DMS153 treated with DMSO at 0.1 percent for 48 hours (cell line): ENCODE measurements at regions not wholly inside any gene's neighbourhood (a gene's known extent, or its start where the extent isn't known, plus 50 kb on each side); places are given as distances from the start of the nearest gene placed in this dataset.
"Not testable (repeated sequence)": the region's sequence is repeated elsewhere in the genome, so short reads cannot be mapped to it uniquely, and the experiment has no call there.

ENCODE experiments used
- DNase-seq: peaks from one replicate; lab custom pipeline; 2025; ENCODE audit not compliant: unreplicated experiment; lab: John Stamatoyannopoulos, UW

DNA sequence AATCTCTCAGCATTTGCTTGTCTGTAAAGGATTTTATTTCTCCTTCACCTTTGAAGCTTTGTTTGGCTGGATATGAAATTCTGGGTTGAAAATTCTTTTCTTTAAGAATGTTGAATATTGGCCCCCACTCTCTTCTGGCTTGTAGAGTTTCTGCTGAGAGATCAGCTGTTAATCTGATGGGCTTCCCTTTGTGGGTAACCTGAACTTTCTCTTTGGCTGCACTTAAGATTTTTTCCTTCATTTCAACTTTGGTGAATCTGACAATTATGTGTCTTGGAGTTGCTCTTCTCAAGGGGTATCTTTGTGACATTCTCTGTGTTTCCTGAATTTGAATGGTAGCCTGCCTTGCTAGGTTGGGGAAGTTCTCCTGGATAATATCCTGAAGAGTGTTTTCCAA is 189.4 kb downstream of the TTC6 start:
- DNase-seq = not testable (repeated sequence)

DNA sequence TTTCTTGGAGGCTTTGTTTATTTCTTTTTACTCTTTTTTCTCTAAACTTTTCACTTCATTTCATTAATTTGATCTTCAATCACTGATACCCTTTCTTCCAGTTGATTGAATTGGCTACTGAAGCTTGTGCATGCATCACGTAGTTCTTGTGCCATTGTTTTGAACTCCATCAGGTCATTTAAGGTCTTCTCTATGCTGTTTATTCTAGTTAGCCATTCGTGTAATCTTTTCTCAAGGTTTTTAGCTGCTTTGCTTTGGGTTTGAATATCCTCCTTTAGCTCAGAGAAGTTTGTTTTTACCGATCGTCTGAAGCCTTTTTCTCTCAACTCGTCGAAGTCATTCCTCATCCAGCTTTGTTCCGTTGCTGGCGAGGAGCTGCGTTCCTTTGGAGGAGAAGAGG is 189.9 kb downstream of the TTC6 start:
- not testable (repeated sequence) for DNase-seq

DNA sequence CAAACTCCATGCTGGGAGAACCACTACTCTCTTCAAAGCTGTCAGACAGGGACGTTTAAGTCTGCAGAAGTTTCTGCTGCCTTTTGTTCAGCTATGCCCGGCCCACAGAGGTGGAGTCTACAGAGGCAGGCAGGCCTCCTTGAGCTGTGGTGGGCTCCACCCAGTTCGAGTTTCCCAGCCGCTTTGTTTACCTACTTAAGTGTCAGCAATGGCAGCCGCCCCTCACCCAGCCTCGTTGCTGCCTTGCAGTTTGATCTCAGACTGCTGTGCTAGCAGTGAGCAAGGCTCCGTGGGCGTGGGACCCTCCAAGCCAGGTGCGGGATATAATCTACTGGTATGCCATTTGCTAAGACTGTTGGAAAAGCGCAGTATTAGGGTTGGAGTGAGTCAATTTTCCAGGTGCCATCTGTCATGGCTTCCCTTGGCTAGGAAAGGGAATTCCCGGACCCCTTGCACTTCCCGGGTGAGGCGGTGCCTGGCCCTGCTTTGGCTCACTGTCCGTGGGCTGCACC is 190.7 kb downstream of the TTC6 start:
- not testable (repeated sequence) for DNase-seq

DNA sequence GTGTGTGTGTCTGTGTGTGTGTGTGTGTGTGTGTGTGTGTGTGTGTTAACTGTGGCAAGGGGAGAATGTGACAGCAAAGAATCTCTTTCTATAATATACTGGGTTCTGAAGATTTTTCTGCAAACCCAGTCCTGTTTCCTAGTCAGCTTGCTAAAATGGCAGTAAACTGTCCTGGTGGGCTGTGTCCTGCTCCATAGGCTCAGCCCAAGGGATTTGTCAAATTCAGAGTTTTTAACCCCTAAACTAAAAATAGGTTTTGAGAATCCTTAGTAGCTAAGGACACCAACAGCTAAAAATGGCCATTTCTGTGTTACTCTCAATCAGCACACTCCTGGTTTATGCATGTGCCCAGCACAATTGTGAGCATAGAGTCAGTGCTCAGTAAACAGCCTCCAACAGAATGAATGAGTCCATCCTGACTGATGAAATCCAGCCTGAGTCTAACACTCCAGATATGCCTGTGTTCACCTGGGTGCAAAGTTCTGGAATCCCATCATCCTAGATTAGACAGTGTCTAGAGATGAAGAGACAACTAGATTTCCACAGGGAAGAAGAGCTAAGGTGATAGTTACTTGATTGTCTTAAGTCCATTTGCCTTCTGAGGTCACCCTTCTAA is 192.6 kb downstream of the TTC6 start:
- DNase-seq = no peak

DNA sequence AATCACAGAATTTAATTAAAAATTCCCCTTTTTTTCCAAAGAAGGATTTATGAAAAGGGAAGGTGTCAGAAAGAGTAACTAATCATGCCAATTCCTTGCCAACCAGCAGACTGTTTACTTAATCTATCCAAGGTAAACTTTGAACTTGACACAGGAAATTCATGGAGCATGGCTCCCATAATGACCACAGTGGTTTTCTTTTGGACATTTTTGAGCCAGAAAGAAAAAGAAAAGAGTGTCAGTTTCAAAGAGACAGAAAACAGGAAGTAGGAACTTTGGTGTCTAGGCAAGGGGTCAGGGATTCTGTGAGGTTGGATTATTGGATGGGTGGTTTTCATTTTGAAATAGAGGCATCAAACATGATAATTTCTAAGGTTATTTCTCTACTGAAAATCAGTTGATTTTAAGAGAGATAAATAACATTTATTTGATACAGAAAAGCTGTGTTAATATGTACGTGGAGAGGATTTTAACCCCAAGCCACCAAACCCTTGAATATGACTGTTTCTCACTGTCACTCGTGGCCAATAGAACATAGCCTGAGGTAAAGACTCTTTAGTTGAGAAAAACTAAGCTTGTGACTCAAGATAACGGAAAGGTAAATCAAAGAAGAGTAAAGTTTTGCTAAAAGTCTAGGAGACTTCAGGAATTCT is 196.1 kb downstream of the TTC6 start:
- no peak for DNase-seq

DNA sequence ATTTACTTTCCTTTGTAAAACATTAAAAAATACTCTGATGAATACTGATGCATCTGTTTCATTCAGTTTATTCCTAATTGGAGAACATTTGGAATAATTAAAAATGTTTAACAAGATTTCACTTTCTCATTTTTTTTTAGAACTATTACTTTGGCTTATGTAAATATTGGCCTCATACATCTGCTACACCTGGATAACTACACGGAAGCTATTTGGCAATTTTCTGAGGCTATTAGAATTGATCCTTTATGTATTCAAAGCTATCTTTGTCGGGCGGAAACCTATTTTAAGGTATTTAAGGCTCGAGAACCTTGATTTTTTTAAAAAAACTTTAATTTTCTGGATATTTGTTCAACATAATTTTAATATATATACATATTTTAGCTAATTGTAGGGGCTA is 196.7 kb downstream of the TTC6 start:
- DNase-seq = no peak

DNA sequence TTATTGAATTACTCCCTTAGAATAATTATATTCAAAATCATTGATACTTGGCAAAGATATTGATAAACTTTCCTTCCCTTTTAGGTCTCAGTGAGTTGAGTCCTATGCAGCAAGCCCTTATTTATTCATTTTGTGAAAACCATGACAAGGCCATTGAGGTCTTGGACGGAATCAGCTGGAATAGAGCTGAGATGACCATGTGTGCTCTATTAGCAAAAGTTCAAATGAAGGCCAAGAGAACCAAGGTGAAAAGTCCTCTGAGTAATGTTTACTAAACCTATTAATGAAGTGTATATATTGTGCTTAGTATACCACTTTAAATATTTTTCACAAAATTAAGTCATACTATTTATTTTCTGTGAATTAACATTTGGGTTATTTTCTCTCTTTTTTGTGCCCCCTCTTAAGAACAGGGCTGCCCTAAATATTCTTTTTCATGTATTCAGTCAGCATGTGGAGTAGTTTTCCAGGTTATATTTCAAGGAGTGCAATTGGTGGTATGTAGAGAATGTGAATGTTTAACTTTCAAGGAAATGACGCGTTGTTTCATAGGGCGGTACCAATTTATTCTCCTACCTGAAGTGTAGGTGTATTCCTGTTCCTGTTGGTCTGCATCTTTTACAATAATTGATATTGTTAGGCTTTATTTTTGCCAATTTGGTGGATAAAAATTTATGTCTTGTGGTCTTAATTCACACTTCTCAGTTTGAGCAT is 201.4 kb downstream of the TTC6 start:
- no peak for DNase-seq

DNA sequence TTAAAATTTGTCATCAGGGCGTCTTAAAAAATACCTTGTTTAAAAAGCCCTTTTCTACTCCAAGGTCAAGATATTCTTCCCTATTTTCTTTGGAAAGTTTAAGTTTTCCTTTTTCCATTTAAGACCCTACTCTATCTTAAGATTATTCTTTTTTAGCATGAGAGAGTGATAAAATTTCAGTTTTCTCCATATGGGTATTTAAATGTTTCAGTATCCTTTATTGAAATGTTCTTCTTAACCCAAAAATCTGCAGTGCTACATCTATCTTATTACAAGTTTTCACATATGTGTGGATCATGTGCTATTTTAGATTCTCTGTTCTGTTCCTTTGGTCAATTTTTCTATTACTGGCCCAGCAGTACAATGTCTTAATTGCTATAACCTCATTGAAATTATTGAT is 202.2 kb downstream of the TTC6 start:
- no peak for DNase-seq

DNA sequence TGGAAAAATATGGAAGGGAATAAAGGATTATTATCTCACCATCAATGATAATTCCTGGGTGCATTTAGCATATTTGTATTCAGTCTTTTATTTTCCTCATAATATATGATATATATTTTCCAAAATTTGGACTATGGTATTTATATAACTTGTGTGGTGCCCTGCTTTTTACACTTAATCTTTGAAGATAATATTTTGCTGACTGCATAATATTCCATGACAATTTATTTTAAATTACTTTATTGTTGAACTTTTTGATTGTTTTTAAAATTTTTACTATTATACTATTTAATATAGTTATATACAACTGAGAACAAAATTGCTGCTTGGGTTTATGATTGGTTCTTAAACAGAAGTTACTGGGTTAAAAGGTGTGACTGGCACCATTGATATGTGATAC is 212.3 kb downstream of the TTC6 start:
- DNase-seq = no peak

DNA sequence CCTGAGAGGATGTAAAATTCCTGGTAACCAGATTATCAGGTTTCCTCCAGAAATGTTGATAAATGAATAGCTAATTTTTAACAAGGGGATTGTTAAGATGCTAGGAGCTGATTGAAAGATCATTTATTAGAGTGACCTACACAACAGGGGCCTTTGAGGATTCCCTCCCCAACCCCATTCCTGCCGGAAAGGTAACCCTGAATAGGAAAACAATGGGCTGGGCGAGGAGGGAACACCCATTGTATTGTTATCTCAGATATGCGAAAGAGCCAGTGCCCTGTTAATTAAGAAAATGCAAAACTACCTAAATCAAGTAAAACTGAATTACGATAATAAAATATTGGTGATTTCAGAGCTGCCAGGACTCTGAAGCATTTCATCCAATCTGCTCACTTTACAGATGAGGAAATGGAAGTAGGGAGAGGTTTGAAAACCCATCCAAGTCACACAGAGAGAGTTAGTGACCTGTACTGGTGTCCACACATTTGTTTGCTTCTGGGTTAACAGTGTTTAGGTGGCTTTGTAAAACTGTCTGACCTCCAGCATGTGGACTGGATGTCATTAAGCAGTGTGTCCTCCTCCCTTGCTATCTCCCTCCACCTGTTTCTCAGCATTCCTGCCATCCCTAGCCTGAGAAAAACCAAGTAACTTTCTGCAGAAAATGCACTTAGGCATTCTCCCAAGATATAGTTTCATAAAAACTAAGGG is 214.8 kb downstream of the TTC6 start:
- no peak for DNase-seq

DNA sequence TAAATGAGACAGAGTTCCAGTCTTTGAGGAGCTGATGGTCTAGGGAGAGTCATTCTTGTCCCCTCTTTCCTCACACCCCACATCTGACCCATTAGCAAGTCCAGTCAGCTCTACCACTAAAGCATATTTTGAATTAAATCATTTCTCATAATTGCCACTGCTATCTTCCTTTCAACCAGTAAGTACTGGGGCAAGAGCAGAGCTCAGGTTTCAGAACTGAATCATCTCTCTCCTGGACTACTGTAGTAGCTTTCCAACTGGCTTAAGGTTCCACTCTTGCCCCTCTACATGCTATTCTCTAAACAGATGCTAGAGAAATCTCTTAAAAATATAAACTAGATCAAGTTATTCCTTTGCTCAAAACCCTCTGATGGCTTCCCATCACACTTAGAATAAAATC is 218.3 kb downstream of the TTC6 start:
- no peak for DNase-seq

DNA sequence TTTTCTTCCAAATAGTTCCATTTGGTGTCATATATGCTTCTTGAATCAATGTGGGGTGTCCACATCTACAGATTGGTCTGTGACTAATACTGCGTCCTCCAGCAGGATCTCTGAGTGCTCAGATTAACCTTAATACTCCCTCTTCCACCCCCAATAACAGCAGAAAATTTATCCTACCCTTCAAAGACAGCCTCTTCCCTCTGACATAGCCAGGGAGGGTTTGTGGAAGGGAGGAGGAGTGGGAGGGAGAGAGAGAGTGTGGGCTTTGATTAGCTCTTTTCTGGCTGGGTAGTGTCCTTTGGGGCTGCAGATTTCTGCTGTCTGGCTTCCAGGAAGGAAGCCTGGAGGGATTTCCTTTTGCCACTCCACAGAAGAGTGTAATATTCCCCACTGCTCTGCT is 220.7 kb downstream of the TTC6 start:
- no peak for DNase-seq

DNA sequence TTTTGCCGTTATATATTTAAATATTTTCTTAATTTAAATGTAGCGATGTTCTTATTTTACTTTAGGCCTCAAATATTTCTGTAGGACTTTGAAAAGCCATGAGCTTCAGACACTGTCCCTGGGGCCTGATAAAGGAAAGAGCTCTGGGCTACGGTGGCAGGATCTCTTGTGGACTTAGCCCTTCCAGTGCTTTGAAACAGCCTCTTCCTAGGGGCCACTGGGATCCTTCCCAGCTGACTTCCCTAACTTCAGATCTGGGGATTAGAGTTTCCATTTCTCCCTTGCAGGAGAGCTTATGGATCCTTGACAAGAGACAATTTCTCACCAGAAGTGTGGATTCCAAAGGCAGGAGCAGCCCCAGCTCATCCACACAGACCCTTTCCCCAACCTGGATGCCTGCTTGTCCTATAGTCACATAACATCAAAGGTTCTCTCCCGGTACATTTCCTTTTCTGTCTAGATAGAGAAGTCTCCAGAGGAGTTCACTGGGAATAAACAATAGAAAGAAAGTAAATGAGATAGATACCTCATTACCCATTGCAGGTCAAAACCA is 221.4 kb downstream of the TTC6 start:
- no peak for DNase-seq

DNA sequence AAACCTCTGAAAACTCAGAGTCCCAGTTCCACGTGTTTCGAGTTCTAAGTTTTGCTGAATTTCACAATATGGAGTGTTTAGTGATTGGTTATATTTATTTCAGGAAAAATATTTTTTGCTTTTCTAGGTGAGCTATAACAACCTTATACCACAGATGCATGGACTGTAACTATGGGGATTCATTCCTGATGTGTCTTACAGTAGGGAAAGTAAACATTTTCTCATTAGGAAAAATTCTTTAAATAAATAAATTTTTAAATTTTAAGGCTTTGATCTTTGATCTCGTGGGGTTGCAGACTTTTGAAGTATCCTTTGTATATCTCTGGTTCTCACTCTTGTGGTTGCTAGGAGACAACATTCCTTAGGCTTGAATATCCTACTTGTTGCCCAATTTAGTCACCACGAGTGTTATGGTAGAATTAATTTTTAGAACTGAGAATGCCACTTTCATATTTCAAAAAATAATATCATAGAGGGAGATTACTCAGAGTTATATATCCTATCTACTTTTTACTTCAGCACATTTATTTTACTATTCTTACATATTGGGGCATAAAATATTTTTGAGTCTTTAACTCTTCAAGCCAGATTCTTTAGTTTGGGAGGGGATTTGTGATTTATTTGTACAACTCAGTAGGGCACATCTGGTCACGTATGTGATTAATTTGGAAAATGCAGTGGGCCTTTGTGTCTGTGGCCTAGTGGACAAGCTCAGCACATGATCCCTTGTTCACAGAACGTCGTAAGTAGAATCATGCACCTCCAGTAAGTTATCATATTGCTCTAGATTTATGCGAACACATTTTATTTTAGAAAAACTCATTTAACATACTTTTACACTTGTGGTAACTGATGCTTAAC is 224.0 kb downstream of the TTC6 start:
- no peak for DNase-seq

DNA sequence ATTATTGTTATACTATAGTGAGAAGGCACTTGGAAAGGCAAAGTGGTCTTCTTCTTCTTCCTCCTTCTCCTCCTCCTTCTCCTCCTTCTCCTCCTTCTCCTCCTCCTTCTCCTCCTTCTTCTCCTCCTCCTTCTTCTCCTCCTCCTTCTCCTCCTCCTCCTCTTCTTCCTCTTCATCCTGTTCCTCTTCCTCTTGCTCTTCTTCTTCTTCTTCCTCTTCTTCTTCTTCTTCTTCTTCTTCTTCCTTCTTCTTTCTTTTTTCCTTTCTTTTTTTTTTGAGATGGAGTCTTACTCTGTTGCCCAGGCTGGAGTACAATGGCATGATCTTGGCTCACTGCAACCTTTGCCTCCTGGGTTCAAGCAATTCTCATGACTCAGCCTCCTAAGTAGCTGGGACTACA is 225.4 kb downstream of the TTC6 start:
- DNase-seq = not testable (repeated sequence)

DNA sequence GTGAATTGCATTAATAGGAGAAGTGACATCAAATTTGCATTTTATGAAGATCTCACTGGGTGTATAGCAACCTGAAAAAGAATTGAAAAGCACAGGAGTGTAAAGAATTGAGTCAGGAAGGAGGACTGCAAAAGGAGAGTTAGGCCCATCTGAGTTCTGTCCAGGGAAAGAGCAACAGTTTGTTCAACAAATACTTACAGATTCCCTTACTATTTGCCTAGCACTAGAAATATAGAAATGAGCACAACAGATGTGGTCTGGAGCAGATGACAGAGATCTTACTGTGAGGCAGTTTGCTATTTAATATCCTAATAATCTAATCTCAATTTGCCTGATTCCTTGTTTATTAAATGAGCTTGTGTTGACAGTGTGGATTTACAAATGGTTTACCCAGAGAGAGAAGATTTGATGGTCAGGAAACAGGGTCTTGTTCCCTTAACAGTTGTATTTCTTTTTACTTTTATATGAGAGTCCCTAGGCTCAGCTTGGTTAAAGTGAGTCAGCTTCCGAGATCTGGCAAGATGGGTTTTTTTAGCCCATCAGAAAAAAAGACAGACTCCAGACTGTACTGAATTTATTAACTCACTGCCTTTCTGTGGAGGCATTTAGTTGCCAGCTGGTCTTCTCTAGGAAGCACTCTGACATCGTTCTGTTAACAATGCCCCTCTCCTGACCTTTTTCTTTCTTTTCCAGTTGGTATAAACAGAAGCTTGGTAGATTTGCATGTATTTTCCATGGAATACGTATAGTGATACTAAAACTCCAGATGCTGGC is 229.7 kb downstream of the TTC6 start:
- no peak for DNase-seq

DNA sequence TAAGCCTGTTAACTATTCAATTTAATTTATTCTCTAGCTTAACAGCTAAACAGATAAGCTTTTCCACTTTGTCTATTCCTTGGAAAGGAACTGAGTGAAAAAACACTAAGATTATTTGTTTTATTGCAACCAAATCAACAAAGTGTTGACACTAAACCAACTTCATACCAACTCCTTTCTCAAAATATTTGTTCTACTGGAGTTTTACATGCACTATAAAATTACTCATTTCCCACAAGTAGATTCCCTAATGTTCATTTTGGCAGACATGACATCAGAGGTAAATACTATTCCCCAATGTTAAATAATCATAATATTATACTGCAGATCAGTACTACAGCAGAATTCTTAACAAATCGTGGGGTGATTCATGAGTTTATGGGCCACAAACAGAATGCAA is 231.4 kb downstream of the TTC6 start:
- DNase-seq = no peak

DNA sequence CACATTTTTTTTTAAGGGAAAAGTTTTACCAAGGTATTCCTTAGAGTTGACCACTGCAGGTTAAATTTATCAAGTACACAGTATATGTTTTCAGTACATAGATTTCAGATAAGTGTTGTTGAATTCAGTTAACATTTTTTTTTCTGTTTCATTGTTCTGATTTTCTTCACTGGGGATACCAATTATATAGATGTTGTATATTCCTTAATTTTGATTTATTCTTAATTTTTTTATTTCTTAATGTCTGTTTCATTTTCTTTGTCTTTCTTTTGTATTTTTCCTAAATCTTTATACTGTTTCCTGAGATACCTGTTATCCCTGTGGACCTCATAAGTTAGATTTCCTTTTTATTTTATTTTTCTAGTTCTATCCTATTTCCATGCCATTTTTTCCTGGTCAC is 234.8 kb downstream of the TTC6 start:
- no peak for DNase-seq

DNA sequence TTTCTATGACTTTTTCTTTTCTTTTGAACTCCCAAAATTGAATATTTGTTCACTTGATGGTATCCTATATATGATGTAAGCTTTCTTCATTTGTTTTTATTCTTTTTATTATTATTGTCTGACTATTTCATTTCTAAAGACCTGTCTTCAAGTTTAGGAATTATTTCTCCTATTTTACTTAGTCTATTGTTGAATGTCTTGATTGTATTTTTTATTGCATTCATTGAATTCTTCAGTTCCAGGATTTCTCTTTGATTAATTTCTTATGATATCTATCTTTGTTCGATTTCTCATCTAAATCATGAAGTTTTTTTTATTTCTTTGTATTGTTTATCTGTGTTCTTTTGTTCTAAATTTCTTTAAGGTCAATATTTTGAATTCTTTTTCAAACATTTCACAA is 238.8 kb downstream of the TTC6 start:
- no peak for DNase-seq

DNA sequence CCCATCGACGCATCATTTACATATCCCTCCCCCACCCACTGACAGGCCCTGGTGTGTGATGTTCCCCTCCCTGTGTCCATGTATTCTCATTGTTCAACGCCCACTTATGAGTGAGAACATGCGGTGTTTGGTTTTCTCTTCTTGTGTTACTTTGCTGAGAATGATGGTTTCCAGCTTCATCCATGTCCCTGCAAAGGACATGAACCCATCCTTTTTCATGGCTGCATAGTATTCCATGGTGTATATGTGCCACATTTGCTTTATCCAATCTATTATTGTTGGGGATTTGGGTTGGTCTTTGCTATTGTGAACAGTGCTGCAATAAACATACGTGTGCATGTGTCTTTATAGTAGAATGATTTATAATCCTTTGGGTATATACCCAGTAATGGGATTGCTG is 243.3 kb downstream of the TTC6 start:
- not testable (repeated sequence) for DNase-seq
